ENCODE measurements at regions not wholly inside any gene's neighbourhood (a gene's known extent, or its start where the extent isn't known, plus 50 kb on each side); places are given as distances from the start of the nearest gene placed in this dataset.

DNA sequence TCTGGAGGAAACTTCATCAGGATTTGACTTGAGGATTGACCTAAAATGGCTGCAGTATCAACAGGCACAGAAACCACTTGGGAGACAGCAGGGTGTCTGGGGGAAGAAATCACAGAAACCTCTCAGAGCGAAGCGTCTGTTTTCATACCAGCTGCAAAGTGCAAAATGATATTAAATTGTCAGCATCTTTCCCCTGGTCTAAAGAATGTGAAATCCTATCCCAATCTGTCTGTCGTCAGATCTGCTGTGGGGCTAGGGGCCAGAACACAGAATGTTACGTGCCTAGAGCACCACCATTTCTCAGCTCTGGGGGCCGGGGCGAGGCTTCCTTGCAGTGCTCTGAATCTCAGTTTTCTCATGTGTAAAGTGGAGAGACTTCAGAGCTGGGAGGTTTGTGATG, 54.1 kb upstream of the MYCN start:
- H3K9me3 Mint-ChIP-seq (ENCODE audit: unreplicated experiment), result peaks cover 17% of the 10 kb centered on the region
- no peaks in the 10 kb centered on the region for H3K36me3 Mint-ChIP-seq (ENCODE audit: unreplicated experiment)
- peaks cover 39% of the 10 kb centered on the region for H3K4me1 Mint-ChIP-seq (ENCODE audit: low read depth, unreplicated experiment)
- H3K27ac Mint-ChIP-seq (ENCODE audit: unreplicated experiment), result no peak overlapping the region
- peaks cover 18% of the 10 kb centered on the region for H3K27me3 Mint-ChIP-seq (ENCODE audit: unreplicated experiment)
- no peak overlapping the region for H3K4me3 Mint-ChIP-seq (ENCODE audit: unreplicated experiment)
- no peak for DNase-seq
- TF ChIP-seq, protein P1, sequence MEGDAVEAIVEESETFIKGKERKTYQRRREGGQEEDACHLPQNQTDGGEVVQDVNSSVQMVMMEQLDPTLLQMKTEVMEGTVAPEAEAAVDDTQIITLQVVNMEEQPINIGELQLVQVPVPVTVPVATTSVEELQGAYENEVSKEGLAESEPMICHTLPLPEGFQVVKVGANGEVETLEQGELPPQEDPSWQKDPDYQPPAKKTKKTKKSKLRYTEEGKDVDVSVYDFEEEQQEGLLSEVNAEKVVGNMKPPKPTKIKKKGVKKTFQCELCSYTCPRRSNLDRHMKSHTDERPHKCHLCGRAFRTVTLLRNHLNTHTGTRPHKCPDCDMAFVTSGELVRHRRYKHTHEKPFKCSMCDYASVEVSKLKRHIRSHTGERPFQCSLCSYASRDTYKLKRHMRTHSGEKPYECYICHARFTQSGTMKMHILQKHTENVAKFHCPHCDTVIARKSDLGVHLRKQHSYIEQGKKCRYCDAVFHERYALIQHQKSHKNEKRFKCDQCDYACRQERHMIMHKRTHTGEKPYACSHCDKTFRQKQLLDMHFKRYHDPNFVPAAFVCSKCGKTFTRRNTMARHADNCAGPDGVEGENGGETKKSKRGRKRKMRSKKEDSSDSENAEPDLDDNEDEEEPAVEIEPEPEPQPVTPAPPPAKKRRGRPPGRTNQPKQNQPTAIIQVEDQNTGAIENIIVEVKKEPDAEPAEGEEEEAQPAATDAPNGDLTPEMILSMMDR (IDR thresholded peaks at IDR 0.05; ENCODE audit: partially characterized antibody, unreplicated experiment), result no peak

DNA sequence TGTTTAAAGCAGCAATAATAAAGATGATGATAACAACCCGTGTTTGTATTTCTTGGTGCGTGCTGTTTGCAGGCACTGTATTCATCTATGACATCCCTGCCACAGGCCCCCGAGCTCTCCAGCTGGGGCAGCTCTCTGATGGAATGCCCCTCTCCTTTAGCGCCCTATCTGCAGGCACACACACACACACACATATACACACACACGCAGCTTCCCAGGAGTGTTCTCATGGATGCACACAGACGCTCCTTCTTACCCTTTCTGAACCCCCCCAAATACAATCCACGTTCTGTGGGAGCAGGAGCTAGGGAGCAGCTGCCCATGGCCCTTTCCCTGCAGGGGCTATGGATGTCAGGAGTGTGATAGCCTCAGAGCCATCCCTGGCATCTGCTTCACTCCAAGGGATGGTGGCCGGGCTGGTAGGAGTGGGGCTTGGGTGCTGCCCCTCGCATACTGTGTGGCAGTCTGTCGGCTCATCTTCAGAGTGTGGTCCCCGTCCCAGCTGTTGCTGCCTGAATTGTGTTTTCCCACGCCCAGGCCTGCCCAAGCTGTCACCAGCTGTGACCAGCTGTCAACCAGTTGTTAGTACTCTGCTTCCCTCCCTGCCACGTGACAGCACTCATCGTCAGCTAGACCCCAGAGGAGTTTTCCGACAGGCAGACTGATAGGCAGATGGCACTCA, 50.8 kb upstream of the MYCN start:
- H3K9me3 Mint-ChIP-seq (ENCODE audit: unreplicated experiment), result peaks cover 17% of the 10 kb centered on the region
- peaks cover 44% of the 10 kb centered on the region for H3K4me1 Mint-ChIP-seq (ENCODE audit: low read depth, unreplicated experiment)
- DNase-seq, result peak; percentile 82
- TF ChIP-seq, protein P1 (IDR thresholded peaks at IDR 0.05; ENCODE audit: partially characterized antibody, unreplicated experiment), result no peak
- H3K36me3 Mint-ChIP-seq (ENCODE audit: unreplicated experiment), result no peaks in the 10 kb centered on the region
- peak overlapping the region; percentile 67 for H3K4me3 Mint-ChIP-seq (ENCODE audit: unreplicated experiment)
- peak overlapping the region; percentile 99 for H3K27ac Mint-ChIP-seq (ENCODE audit: unreplicated experiment)
- H3K27me3 Mint-ChIP-seq (ENCODE audit: unreplicated experiment), result peaks cover 18% of the 10 kb centered on the region

DNA sequence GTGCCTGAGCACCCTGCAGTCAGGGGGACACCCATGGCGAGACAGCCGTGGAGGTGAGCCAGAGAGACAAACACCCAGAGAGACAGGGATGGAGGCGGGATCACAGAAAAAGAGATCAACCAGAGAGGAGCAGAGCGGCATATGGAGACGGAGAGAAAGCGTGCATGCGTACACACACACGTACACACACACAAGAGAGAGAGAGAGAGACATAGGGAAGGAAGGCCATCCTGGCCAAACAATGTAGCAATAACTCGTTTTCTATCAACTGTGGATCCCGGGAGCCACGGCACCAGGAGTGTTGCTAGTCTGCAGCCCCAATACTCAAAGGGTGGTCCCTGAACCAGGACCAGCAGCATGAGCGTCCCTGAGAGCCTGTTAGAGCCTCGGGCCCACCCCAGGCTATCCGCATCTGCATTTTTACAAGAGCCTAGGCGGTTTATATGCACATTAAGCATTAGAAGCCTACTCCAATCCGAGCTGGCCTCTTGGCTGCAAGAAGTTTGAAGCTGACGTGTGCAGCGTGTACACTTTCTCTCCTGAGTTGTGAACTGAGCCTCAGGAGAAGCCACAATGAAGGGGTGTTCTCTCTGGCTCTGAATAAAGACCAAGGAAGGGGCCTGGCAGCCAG, 50.1 kb upstream of the MYCN start:
- TF ChIP-seq, protein P1 (IDR thresholded peaks at IDR 0.05; ENCODE audit: partially characterized antibody, unreplicated experiment), result no peak
- peaks cover 44% of the 10 kb centered on the region for H3K4me1 Mint-ChIP-seq (ENCODE audit: low read depth, unreplicated experiment)
- H3K9me3 Mint-ChIP-seq (ENCODE audit: unreplicated experiment), result peaks cover 17% of the 10 kb centered on the region
- peaks cover 18% of the 10 kb centered on the region for H3K27me3 Mint-ChIP-seq (ENCODE audit: unreplicated experiment)
- H3K4me3 Mint-ChIP-seq (ENCODE audit: unreplicated experiment), result peak overlapping the region; percentile 67
- peak overlapping the region; percentile 99 for H3K27ac Mint-ChIP-seq (ENCODE audit: unreplicated experiment)
- no peaks in the 10 kb centered on the region for H3K36me3 Mint-ChIP-seq (ENCODE audit: unreplicated experiment)
- no peak for DNase-seq
